Stomach (tissue), 8 donors: ENCODE measurements at regions not wholly inside any gene's neighbourhood (a gene's known extent, or its start where the extent isn't known, plus 50 kb on each side); places are given as distances from the start of the nearest gene placed in this dataset.

Source experiments
- DNase-seq, 2 donors: peaks; one replicate each; pipeline versions ENCODE4 v3.0.0 to v3.0.0-alpha.2; 2013 to 2019
- H3K27ac ChIP-seq, 5 donors: fragments of 200-600 bp in 4 of 5; sonication (generic) in 4 of 5; one replicate each; pipeline ENCODE4 v1.5.1; 2013 to 2019; ENCODE audit warnings: mild to moderate bottlenecking in 1 of 5, moderate library complexity in 1 of 5
- H3K27me3 ChIP-seq, 3 donors: fragments of 200-600 bp; sonication (generic); one replicate each; pipeline ENCODE4 v1.5.1; 2017 to 2019; ENCODE audit warnings: mixed run types in 1 of 3
- H3K36me3 ChIP-seq, 4 donors: fragments of 200-600 bp; sonication (generic); 1 replicate in 3 of 4; 2 replicates in 1 of 4; pipeline ENCODE4 v1.5.1; 2016 to 2019
- H3K4me1 ChIP-seq, 4 donors: fragments of 200-600 bp; sonication (generic); one replicate each; pipeline ENCODE4 v1.5.1; 2016 to 2019
- H3K4me3 ChIP-seq, 4 donors: fragments of 200-600 bp; sonication (generic) in 3 of 4; one replicate each; pipeline ENCODE4 v1.5.1; 2016 to 2019; ENCODE audit warnings: mild to moderate bottlenecking in 1 of 4
- H3K9me3 ChIP-seq, 4 donors: fragments of 200-600 bp; sonication (generic); one replicate each; pipeline ENCODE4 v1.5.1; 2016 to 2019
- EP300 ChIP-seq: sonication (generic); formaldehyde crosslinking; IDR thresholded peaks from one replicate; pipeline ENCODE4 v1.6.1; 2017; ENCODE audit warnings: antibody characterized with exemption
- POLR2A ChIP-seq, 4 donors: fragments of 450-650 bp; IDR thresholded peaks; one replicate each; pipeline ENCODE4 v1.6.1; 2016; ENCODE audit warnings: antibody characterized with exemption in 4 of 4, control low read depth in 2 of 4, mild to moderate bottlenecking in 1 of 4, moderate library complexity in 1 of 4
- POLR2AphosphoS5 ChIP-seq, 3 donors: sonication (generic); formaldehyde crosslinking; IDR thresholded peaks; one replicate each; pipeline ENCODE4 v1.6.1; 2016; ENCODE audit warnings: antibody characterized with exemption in 3 of 3
- WGBS, 5 donors: extraction: QIAGEN DNeasy Blood & Tissue Kit in 3 of 5; methylation state at CpG; one replicate each; pipeline versions ENCODE4 v1.1.5 to v1.1.7; 2013 to 2018; 5-methylcytosine and 5-hydroxymethylcytosine counted together
- intact Hi-C: fragments of 100-400 bp; cut with DNase I; formaldehyde crosslinking; loops from one replicate; pipeline ENCODE4 v1.15.1; 2023; ENCODE audit warnings: low total_unique reads
- TF ChIP-seq, protein P1 (sequence below), 7 experiments: fragments of 450-650 bp in 4 of 7; fragments of 200-600 bp in 3 of 7; sonication (generic) in 3 of 7; IDR thresholded peaks; one replicate each; pipeline ENCODE4 v1.5.1; 2016 to 2019; ENCODE audit warnings: antibody characterized with exemption in 7 of 7, control low read depth in 2 of 7, mild to moderate bottlenecking in 1 of 7
- donor health status: healthy with polysubstance abuse.
- donor health status: Bipolar disorder and iron deficiency.
- donor health status: healthy.

DNA sequence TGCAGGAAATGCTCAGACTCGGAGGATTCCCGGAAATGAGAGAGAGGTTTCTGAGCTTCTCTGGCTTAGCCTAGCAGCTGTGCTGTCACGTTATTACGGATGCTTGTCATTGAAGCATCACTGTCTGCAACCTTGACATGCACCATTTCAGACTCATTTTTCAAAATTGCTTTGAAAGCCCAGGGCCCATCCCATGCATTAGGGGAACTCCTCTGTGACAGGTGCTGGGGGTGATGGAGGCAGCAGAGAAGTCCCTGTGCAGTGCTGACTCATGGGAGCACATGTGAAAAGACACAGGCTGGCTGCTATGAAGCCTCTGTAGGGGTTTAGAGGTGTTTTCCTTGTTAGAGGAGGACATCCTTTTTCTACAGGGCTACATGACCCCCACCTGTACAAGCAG, 214.0 kb upstream of the MPHOSPH6 start:
- H3K4me3 ChIP-seq = no peak overlapping the region
- TF ChIP-seq, protein P1, sequence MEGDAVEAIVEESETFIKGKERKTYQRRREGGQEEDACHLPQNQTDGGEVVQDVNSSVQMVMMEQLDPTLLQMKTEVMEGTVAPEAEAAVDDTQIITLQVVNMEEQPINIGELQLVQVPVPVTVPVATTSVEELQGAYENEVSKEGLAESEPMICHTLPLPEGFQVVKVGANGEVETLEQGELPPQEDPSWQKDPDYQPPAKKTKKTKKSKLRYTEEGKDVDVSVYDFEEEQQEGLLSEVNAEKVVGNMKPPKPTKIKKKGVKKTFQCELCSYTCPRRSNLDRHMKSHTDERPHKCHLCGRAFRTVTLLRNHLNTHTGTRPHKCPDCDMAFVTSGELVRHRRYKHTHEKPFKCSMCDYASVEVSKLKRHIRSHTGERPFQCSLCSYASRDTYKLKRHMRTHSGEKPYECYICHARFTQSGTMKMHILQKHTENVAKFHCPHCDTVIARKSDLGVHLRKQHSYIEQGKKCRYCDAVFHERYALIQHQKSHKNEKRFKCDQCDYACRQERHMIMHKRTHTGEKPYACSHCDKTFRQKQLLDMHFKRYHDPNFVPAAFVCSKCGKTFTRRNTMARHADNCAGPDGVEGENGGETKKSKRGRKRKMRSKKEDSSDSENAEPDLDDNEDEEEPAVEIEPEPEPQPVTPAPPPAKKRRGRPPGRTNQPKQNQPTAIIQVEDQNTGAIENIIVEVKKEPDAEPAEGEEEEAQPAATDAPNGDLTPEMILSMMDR (IDR thresholded peaks at IDR 0.05) = no peak
- TF ChIP-seq POLR2AphosphoS5 (IDR thresholded peaks at IDR 0.05) = no peak
- TF ChIP-seq POLR2A (IDR thresholded peaks at IDR 0.05) = no peak
- no peak for TF ChIP-seq EP300
- no peak overlapping the region for H3K27ac ChIP-seq
- H3K9me3 ChIP-seq = no peaks in the 10 kb centered on the region
- H3K4me1 ChIP-seq = no peaks in the 10 kb centered on the region
- H3K27me3 ChIP-seq = no peaks in the 10 kb centered on the region
- intact Hi-C loops = no loop called here
- 63 to 82% (median 71%) methylated on average over 4 of the region's 4 CpGs for WGBS, 5 donors
- no peaks in the 10 kb centered on the region for H3K36me3 ChIP-seq
- DNase-seq = no peak

DNA sequence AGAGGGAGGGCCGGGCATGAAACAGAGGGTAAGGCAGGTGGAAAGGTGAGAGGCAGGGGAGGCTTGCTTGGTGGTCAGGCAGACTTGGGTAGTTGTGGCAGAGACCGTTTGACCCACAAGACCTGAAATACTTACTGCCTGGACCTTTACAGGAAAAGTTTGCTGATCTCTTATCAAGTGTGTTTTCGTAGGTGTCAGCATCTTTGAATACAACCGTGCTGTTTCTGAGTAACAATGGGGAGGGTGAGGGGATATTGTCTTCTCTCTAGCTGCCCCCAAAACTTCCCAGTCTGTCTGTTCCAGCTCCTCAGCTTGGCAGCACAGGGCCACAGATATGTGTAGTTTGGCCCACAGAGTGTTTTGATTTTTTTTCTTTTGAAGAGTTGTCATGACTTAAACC, 212.5 kb upstream of the MPHOSPH6 start:
- intact Hi-C loops = no loop called here
- H3K27me3 ChIP-seq = no peaks in the 10 kb centered on the region
- TF ChIP-seq, protein P1 (IDR thresholded peaks at IDR 0.05) = no peak
- TF ChIP-seq POLR2AphosphoS5 (IDR thresholded peaks at IDR 0.05) = no peak
- TF ChIP-seq EP300 = no peak
- no peak overlapping the region for H3K27ac ChIP-seq
- DNase-seq = no peak
- WGBS, 5 donors = 34 to 43% (median 40%) methylated on average over 4 of the region's 4 CpGs
- H3K36me3 ChIP-seq = no peaks in the 10 kb centered on the region
- H3K4me3 ChIP-seq = no peak overlapping the region
- H3K9me3 ChIP-seq = no peaks in the 10 kb centered on the region
- no peaks in the 10 kb centered on the region for H3K4me1 ChIP-seq

DNA sequence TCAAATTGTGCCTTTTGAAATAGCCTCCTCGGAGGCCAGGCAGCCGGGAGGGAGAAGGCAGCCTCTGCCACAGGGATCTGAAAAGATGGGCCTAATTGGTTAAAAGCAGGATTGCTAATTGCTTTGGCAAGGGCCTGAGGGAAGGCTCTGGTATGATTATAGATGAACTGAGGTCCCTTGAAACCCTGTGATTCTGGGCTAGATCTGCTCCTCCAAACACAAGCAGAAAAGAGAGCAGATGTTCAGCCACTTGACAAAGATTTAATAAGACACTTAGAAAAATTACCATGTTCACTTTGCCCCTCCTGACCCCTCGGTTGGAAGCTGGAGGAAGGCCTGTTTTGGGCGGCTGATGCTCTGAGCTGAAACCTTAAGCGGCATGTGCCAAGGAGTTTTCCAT, 209.5 kb upstream of the MPHOSPH6 start:
- H3K4me3 ChIP-seq = no peak overlapping the region
- no peaks in the 10 kb centered on the region for H3K36me3 ChIP-seq
- intact Hi-C loops = no loop called here
- H3K27ac ChIP-seq = no peak overlapping the region
- no peaks in the 10 kb centered on the region for H3K4me1 ChIP-seq
- no peaks in the 10 kb centered on the region for H3K27me3 ChIP-seq
- WGBS, 5 donors = 85 to 91% (median 88%) methylated on average over 5 of the region's 5 CpGs
- H3K9me3 ChIP-seq = no peaks in the 10 kb centered on the region
- no peak for DNase-seq
- TF ChIP-seq POLR2AphosphoS5 (IDR thresholded peaks at IDR 0.05) = no peak
- TF ChIP-seq, protein P1 (IDR thresholded peaks at IDR 0.05) = no peak
- TF ChIP-seq POLR2A (IDR thresholded peaks at IDR 0.05) = no peak
- TF ChIP-seq EP300 = no peak

DNA sequence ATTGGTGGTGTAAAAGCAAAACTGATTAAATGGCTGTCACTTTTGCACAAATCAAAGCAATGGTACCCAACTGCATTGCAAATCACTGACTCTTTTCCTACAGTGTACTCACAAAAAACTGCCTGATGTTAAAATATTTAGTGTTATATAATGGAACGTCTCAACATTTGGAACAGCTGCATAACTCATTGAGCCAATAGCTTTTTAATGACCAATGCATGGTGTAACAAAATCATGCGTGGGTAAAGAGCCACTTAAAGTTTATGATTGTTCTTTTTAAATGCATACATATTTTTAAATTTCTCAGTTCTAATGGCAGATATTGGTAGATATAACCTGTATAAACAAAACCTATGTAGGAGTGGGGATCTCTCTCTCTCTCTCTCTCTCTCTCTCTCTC, 204.0 kb upstream of the MPHOSPH6 start:
- no peaks in the 10 kb centered on the region for H3K4me1 ChIP-seq

More for the DNA sequence above, 204.0 kb upstream of the MPHOSPH6 start:
- Histone ChIP-seq H3K4me3 (no peak overlapping the region), H3K9me3 (no peaks in the 10 kb centered on the region), H3K27me3 (no peaks in the 10 kb centered on the region), H3K27ac (no peak overlapping the region), H3K36me3 (no peaks in the 10 kb centered on the region)
- WGBS, 5 donors = 56 to 63% (median 60%) methylated on average over 2 of the region's 2 CpGs
- intact Hi-C loops = no loop called here
- DNase-seq = no peak
- TF ChIP-seq, protein P1 (IDR thresholded peaks at IDR 0.05) = no peak
- no peak for TF ChIP-seq POLR2A (IDR thresholded peaks at IDR 0.05)
- TF ChIP-seq POLR2AphosphoS5 (IDR thresholded peaks at IDR 0.05) = no peak
- no peak for TF ChIP-seq EP300
